ENCODE measurements at regions not wholly inside any gene's neighbourhood (a gene's known extent, or its start where the extent isn't known, plus 50 kb on each side); places are given as distances from the start of the nearest gene placed in this dataset.

- TF ChIP-seq CTCF (conservative IDR thresholded peaks at IDR 0.05; ENCODE audit: low read depth, low read length) (no peak), EZH2 (IDR thresholded peaks at IDR 0.05; ENCODE audit: borderline replicate concordance, low read depth, low read length, poor library complexity, severe bottlenecking) (no peak)
Measured at GRCh38 chr4:144809056-144809640, 163.2 kb downstream of the HHIP start.

Data from A673 (cell line).